ENCODE measurements at regions not wholly inside any gene's neighbourhood (a gene's known extent, or its start where the extent isn't known, plus 50 kb on each side); places are given as distances from the start of the nearest gene placed in this dataset.
"Not testable (repeated sequence)": the region's sequence is repeated elsewhere in the genome, so short reads cannot be mapped to it uniquely, and the experiment has no call there.

GRCh38 chr12:131229079-131229425 lies 275.3 kb downstream of the ADGRD1 start:
- DNase-seq, result not testable (repeated sequence)

- DNase-seq, result no peak
Measured at GRCh38 chr12:131229426-131230339, 276.0 kb downstream of the ADGRD1 start.

GRCh38 chr12:131230340-131231031 lies 276.8 kb downstream of the ADGRD1 start:
- no peak for DNase-seq

- DNase-seq, result no peak
Measured at GRCh38 chr12:131231032-131231980, 277.6 kb downstream of the ADGRD1 start.

GRCh38 chr12:131232036-131232435 lies 278.3 kb downstream of the ADGRD1 start:
- DNase-seq, result no peak

- not testable (repeated sequence) for DNase-seq
Measured at GRCh38 chr12:131232872-131233271, 279.2 kb downstream of the ADGRD1 start.

- not testable (repeated sequence) for DNase-seq
Measured at GRCh38 chr12:131233850-131234789, 280.4 kb downstream of the ADGRD1 start.

GRCh38 chr12:131234841-131235271 lies 281.1 kb downstream of the ADGRD1 start:
- not testable (repeated sequence) for DNase-seq

GRCh38 chr12:131235871-131236271 lies 282.2 kb downstream of the ADGRD1 start:
- no peak for DNase-seq

GRCh38 chr12:131239384-131240094 lies 285.8 kb downstream of the ADGRD1 start:
- no peak for DNase-seq

- DNase-seq, result no peak
Measured at GRCh38 chr12:131241517-131241916, 287.8 kb downstream of the ADGRD1 start.

- peak in 11 of 56 donors; percentile 2 to 55 (median 24) for DNase-seq
Measured at GRCh38 chr12:131242741-131243496, 289.2 kb downstream of the ADGRD1 start.

- DNase-seq, result not testable (repeated sequence)
Measured at GRCh38 chr12:131244157-131244688, 290.5 kb downstream of the ADGRD1 start.

GRCh38 chr12:131245161-131245560 lies 291.5 kb downstream of the ADGRD1 start:
- DNase-seq, result not testable (repeated sequence)

- DNase-seq, result no peak
Measured at GRCh38 chr12:131245564-131246355, 292.1 kb downstream of the ADGRD1 start.

- not testable (repeated sequence) for DNase-seq
Measured at GRCh38 chr12:131247026-131247725, 293.5 kb downstream of the ADGRD1 start.

- not testable (repeated sequence) for DNase-seq
Measured at GRCh38 chr12:131247875-131248274, 294.2 kb downstream of the ADGRD1 start.
